HUES6 (cell line): ENCODE measurements at regions not wholly inside any gene's neighbourhood (a gene's known extent, or its start where the extent isn't known, plus 50 kb on each side); places are given as distances from the start of the nearest gene placed in this dataset.
A peak's percentile ranks its signal among the peaks of the same experiment; 100 is the strongest.

Experiments used
- H3K27ac ChIP-seq: 2 replicates; pipeline ENCODE4 v1.7.0; 2013; ENCODE audit warnings: low read depth, mild to moderate bottlenecking, low read length, inconsistent platforms
- H3K27me3 ChIP-seq: 2 replicates; pipeline ENCODE4 v1.6.1; 2013; ENCODE audit warnings: low read length; ENCODE audit not compliant: control insufficient read depth, insufficient read depth
- H3K36me3 ChIP-seq: 2 replicates; pipeline ENCODE4 v1.6.1; 2013; ENCODE audit warnings: low read length; ENCODE audit not compliant: control insufficient read depth, insufficient read depth
- H3K4me1 ChIP-seq: 2 replicates; pipeline ENCODE4 v1.6.1; 2013; ENCODE audit warnings: low read length; ENCODE audit not compliant: control insufficient read depth, insufficient read depth
- H3K4me3 ChIP-seq: 2 replicates; pipeline ENCODE4 v1.5.1; 2013; ENCODE audit warnings: low read depth, low read length
- H3K9ac ChIP-seq: one replicate; pipeline ENCODE4 v1.6.1; 2013; ENCODE audit warnings: mild to moderate bottlenecking, low read length
- H3K9me3 ChIP-seq: 2 replicates; pipeline ENCODE4 v1.6.1; 2013; ENCODE audit warnings: low read depth, low read length; ENCODE audit not compliant: control insufficient read depth, insufficient read depth

DNA sequence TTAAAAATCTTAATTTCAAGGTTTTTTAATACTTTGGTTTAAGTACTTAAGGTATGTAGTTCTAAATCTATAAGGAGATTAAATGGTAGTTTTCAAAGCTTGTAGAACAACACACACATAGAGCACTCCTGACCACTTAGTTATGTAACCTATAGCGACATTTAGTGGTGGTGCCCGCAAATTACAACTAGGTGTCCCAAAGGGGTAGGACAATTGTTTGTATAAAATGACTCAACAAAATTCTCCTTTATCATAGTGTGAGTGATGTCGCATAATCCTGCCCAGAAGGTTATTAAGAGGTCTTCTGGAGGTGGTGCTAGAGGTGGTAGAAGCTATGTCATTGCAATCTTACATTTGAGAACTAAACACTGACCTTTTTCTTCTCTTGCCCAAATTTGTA is 373.0 kb upstream of the RASGEF1B start:
- H3K4me1 ChIP-seq, result peaks cover 10% of the 10 kb centered on the region
- H3K36me3 ChIP-seq, result no peaks in the 10 kb centered on the region
- H3K4me3 ChIP-seq, result no peak overlapping the region
- H3K9me3 ChIP-seq, result 0 out of 2 replicates have a peak, but pooled peaks cover 4% of the 10 kb centered on the region
- peak overlapping the region; percentile 25 for H3K9ac ChIP-seq
- H3K27ac ChIP-seq, result peak overlapping the region; percentile 81; the same call in 1 of the 2 replicates
- H3K27me3 ChIP-seq, result no peaks in the 10 kb centered on the region

DNA sequence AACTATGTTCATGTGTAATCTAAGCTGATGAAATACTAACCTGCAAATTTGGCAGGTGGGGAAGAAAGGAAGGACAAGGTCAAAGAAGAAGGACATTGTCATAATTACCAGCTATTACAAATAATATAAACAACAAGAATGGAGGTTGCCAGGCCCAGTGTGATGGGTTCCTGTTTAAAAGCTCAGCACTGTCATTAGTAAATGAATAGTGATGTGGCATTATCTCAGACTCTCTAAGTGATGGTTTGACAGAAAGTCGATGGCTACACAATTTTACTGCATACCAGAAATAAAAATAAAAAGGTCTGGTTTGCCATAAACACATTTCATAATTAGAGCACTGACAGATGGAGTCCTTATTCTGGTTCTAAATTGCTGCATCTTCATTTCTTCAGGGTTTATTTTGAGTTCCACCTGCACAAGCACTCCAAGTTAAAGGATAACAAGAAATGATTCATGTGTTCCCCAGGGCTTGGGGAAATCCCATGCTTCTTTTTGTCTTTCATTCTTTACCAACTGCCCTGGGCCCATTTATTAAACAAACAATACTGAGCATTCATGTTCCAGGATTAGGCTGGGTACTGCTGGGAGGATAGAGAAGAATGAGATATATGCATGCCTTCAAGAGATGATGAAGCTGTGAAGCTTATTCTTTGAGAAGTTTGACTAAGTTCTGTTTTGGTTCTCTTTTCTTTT is 367.8 kb upstream of the RASGEF1B start:
- H3K27me3 ChIP-seq, result no peaks in the 10 kb centered on the region
- no peak overlapping the region for H3K4me3 ChIP-seq
- no peaks in the 10 kb centered on the region for H3K9me3 ChIP-seq
- H3K36me3 ChIP-seq, result no peaks in the 10 kb centered on the region
- no peaks in the 10 kb centered on the region for H3K4me1 ChIP-seq
- H3K27ac ChIP-seq, result no peak overlapping the region
- no peak overlapping the region for H3K9ac ChIP-seq

DNA sequence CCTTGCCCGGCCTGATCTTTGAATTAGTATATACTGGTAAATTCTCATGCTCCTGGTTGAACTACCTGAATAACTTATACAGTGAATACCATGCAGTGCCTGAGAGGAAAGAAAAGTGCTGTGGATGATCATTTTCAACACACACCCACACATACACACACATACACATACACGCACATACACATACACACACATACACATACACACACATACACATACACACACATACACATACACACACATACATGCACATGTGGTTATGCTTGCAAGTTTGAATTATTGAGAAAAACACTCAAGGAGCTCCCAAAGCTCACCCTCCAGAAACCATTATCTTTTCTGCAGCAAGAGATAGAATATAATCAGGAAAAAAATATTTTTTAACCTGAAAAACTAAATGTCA is 366.9 kb upstream of the RASGEF1B start:
- Histone ChIP-seq H3K9me3 (no peaks in the 10 kb centered on the region), H3K4me1 (no peaks in the 10 kb centered on the region), H3K4me3 (no peak overlapping the region), H3K27ac (no peak overlapping the region), H3K36me3 (no peaks in the 10 kb centered on the region), H3K27me3 (no peaks in the 10 kb centered on the region), H3K9ac (no peak overlapping the region)

DNA sequence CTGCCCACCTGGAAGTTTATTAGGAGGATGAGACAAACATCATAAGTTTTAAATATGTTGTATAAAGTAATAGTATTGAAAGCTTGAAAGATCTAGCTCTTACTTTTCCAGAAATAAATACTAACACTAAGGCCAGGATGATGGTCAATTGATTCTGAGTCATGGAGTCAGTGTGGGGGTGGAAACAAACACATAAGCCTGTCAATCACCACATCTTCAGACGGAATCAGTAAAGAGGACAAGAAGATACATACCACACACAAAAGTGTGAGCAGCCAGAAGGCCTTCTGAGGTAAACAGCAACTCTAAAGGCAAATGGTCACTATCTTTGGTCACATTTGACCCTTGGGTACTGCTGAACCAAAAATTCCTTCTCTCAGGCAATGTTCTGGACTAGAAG is 365.0 kb upstream of the RASGEF1B start:
- no peak overlapping the region for H3K4me3 ChIP-seq
- no peak overlapping the region for H3K9ac ChIP-seq
- H3K9me3 ChIP-seq, result no peaks in the 10 kb centered on the region
- no peaks in the 10 kb centered on the region for H3K36me3 ChIP-seq
- H3K27ac ChIP-seq, result no peak overlapping the region
- H3K4me1 ChIP-seq, result no peaks in the 10 kb centered on the region
- no peaks in the 10 kb centered on the region for H3K27me3 ChIP-seq

DNA sequence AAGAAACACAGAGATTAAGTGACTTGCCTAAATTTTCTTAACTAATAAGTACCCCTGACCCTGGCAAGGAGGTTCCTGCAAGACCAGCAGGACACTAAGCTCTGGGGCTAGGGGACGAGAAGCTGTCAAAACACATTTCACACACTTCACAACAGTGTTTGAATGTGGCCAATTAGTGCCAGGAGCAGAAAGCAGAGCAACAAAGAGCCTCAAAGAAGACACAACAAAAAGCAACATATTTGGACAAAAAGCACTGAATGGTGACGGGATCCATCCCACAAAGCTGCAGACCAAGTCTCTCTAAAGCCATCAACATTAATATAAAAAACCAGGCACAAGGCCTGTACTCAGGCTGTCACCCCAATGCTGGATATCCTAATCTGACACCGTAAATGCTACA is 361.9 kb upstream of the RASGEF1B start:
- Histone ChIP-seq H3K4me3 (no peak overlapping the region), H3K9me3 (no peaks in the 10 kb centered on the region), H3K27ac (no peak overlapping the region), H3K27me3 (no peaks in the 10 kb centered on the region), H3K4me1 (no peaks in the 10 kb centered on the region), H3K36me3 (no peaks in the 10 kb centered on the region), H3K9ac (no peak overlapping the region)

DNA sequence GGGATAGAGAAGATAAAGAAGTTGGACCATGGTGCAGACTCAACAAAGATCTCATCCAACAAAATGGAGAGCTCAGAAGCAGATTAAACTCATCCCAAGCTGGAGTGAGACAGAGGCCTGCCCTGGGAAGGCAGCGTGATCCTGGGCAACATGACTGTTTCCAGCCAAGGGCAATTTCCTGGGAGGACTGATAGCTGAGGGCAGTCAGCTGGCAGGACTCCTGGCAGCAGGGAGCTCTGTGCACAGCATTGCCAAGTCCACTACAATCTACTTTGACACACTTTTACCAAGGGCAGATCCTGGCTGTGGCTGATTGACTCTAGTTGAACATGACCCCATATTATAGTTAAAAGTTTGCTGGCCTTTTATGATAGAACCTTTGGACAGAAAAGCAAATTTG is 357.3 kb upstream of the RASGEF1B start:
- H3K27ac ChIP-seq, result no peak overlapping the region
- no peaks in the 10 kb centered on the region for H3K36me3 ChIP-seq
- no peaks in the 10 kb centered on the region for H3K4me1 ChIP-seq
- no peaks in the 10 kb centered on the region for H3K9me3 ChIP-seq
- H3K4me3 ChIP-seq, result no peak overlapping the region
- H3K27me3 ChIP-seq, result no peaks in the 10 kb centered on the region
- H3K9ac ChIP-seq, result no peak overlapping the region

DNA sequence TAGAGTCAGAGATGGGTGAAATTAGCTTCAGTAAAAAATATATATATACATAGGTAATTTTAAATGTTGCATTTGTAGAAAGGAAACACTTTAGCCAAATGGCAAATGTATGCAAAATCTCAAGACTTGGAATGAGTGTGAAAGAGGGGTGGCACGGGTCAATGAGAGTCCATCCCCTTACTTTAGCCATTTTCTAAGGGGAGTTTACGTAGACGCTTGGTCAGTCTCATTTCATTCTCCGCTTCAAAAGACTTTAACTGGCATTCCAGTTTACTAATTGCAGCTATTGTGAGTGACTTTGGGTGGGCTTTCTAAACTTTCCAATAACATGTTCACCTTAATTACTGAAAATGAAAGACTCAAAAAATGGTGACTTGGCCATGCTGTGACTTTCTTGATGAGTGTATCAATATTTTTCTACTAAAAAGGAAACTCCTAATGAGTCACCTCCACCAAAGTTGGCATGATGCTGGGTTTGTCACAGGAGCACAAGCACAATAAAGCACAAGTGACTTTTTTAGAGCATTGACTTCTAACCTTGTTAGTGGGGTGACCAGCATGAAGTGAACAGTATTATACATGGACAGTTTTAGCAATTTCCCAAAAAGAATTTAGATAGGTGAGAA is 356.0 kb upstream of the RASGEF1B start:
- Histone ChIP-seq H3K27me3 (no peaks in the 10 kb centered on the region), H3K27ac (no peak overlapping the region), H3K9me3 (no peaks in the 10 kb centered on the region), H3K9ac (no peak overlapping the region), H3K36me3 (no peaks in the 10 kb centered on the region), H3K4me1 (no peaks in the 10 kb centered on the region), H3K4me3 (no peak overlapping the region)

DNA sequence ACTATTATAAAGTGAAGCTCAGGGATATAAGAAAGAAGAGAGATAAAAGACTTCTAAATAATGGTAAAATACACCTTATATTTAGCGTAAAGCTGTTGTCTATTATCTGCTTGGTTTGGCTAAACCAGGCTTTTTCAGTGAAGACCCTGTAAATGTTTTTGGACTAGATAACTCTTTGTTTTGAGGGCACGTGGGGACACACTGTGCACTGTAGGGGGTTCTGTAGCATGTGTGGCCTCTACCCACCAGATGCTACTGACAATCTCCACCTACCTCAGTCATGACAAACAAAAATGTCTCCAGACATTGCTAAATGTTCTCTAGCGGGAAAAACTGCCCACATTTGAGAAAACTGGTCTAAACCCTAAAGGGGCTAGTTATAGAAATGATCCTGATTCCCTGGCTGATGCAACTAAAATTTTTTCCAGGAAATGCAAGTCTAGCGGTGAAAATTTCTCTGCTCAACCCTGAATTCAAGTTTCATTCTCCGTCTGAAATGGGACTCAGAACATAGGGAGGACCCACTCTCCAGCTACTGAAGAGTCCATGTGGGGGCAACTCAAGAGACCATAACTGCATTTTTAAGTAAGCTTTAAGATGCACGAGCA is 355.2 kb upstream of the RASGEF1B start:
- H3K9me3 ChIP-seq, result no peaks in the 10 kb centered on the region
- H3K36me3 ChIP-seq, result no peaks in the 10 kb centered on the region
- no peak overlapping the region for H3K4me3 ChIP-seq
- H3K27me3 ChIP-seq, result no peaks in the 10 kb centered on the region
- H3K9ac ChIP-seq, result no peak overlapping the region
- no peak overlapping the region for H3K27ac ChIP-seq
- H3K4me1 ChIP-seq, result no peaks in the 10 kb centered on the region

DNA sequence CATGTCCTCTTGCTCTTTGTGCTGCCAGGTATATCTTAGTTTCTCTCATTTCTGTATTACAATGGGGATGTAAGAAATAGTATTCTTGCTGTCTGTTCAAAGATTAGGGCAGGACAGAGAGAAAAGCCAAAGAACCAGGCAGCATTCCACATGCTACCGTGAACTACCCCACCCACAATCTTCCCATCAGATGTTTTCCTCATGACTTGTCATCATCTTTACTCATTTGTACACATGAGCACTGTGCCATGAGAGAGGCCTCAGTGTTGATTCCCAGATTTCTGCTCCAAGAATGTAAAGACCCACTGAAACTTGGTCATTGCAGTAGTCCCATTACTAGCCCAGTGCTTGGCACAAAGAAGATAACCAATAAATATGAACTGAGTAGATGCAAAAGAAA is 354.6 kb upstream of the RASGEF1B start:
- H3K9me3 ChIP-seq, result no peaks in the 10 kb centered on the region
- no peaks in the 10 kb centered on the region for H3K27me3 ChIP-seq
- H3K36me3 ChIP-seq, result no peaks in the 10 kb centered on the region
- H3K27ac ChIP-seq, result no peak overlapping the region
- H3K9ac ChIP-seq, result no peak overlapping the region
- H3K4me3 ChIP-seq, result no peak overlapping the region
- H3K4me1 ChIP-seq, result no peaks in the 10 kb centered on the region

DNA sequence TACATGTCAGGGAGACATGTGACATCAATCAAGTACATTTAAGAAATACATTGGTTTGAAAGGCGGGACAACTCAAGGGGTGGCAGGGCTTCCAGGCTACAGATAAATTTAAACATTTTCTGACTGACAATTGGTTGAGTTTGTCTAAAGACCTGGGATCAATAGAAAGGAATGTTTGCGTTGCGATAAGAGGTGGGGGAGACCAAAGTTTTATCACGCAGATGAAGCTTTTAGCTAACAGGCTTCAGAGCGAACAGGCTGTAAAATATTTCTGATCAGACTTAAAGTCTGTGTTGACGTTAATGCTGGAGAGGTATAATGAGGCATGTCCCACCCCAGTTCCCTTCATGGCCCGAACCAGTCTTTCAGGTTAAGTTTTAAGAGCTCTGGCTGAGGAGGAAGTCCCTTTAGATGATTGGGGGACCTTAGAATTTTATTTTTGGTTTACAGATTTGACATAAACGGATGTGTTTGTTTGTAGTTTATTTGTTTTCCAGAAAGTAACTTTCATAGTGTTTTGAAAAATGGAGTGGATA is 346.7 kb upstream of the RASGEF1B start:
- Histone ChIP-seq H3K27me3 (no peaks in the 10 kb centered on the region), H3K9me3 (no peaks in the 10 kb centered on the region), H3K4me3 (no peak overlapping the region), H3K9ac (no peak overlapping the region), H3K36me3 (no peaks in the 10 kb centered on the region), H3K4me1 (no peaks in the 10 kb centered on the region), H3K27ac (no peak overlapping the region)

DNA sequence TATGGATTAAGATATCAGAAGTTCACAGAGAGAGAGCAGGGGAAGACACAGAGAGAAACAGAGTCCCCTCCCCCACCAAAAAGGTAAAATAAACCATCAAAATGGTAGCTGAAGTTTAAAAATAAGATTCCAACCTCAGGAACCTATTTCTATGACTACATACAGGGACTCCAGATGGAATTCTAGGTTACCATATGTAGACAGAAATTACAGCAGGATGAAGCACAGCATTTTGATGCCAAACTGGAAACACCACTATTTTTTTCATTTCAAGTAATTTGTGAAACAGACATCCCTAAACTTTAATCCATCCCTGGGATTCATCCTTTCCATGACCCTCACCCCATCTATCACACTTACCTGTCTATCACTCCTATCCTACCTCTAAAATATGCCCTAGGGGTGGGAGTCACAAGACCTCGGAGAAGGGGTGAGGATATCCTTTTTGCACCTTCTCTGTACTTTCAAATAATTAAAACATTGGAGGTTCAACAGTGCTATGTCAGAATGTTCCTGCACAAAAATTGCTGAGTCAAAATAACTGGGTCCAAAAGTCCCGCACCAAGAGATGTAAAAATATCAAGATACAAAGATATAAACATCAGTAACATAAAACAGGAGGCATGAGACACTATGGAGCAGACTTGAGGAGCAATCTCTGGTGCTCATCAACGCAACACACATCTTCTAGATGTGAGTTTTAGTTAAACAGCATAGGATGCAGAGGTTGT is 344.5 kb upstream of the RASGEF1B start:
- H3K36me3 ChIP-seq, result no peaks in the 10 kb centered on the region

More for the DNA sequence above, 344.5 kb upstream of the RASGEF1B start:
- Histone ChIP-seq H3K9ac (no peak overlapping the region), H3K27ac (no peak overlapping the region), H3K27me3 (no peaks in the 10 kb centered on the region), H3K4me3 (no peak overlapping the region), H3K9me3 (no peaks in the 10 kb centered on the region), H3K4me1 (no peaks in the 10 kb centered on the region)
